Liver (tissue), 8 donors: ENCODE measurements at regions not wholly inside any gene's neighbourhood (a gene's known extent, or its start where the extent isn't known, plus 50 kb on each side); places are given as distances from the start of the nearest gene placed in this dataset.

ENCODE experiments used
- DNase-seq: peaks from one replicate; pipeline ENCODE4 v3.0.0-alpha.2; 2017; ENCODE audit warnings: low spot score
- H3K27ac ChIP-seq, 2 donors: one replicate each; pipeline ENCODE4 v1.7.0; 2013; ENCODE audit warnings: inconsistent platforms in 2 of 2, low read length in 2 of 2, control low read depth in 1 of 2, low read depth in 1 of 2, mild to moderate bottlenecking in 1 of 2
- H3K27me3 ChIP-seq, 4 donors: one replicate each; pipeline versions ENCODE4 v1.6.1 to v1.7.0; 2013; ENCODE audit warnings: low read length in 3 of 4, inconsistent platforms in 1 of 4, mild to moderate bottlenecking in 1 of 4, moderate library complexity in 1 of 4; ENCODE audit not compliant: control insufficient read depth in 4 of 4, insufficient read depth in 4 of 4
- H3K36me3 ChIP-seq, 4 donors: one replicate each; pipeline versions ENCODE4 v1.6.1 to v1.7.0; 2013; ENCODE audit warnings: low read length in 3 of 4, mild to moderate bottlenecking in 3 of 4, low read depth in 1 of 4, moderate library complexity in 1 of 4; ENCODE audit not compliant: control insufficient read depth in 4 of 4, insufficient read depth in 3 of 4
- H3K4me1 ChIP-seq, 4 donors: one replicate each; pipeline versions ENCODE4 v1.6.1 to v1.7.0; 2013; ENCODE audit warnings: low read length in 3 of 4, mild to moderate bottlenecking in 3 of 4, moderate library complexity in 1 of 4; ENCODE audit not compliant: control insufficient read depth in 4 of 4, insufficient read depth in 4 of 4
- H3K4me3 ChIP-seq, 3 donors: one replicate each; pipeline versions ENCODE4 v1.6.1 to v1.7.0; 2013; ENCODE audit warnings: low read length in 3 of 3, control low read depth in 1 of 3, low read depth in 1 of 3, mild to moderate bottlenecking in 1 of 3
- H3K9ac ChIP-seq, 2 donors: one replicate each; pipeline ENCODE4 v1.7.0; 2013; ENCODE audit warnings: low read length in 2 of 2, mild to moderate bottlenecking in 2 of 2, moderate library complexity in 2 of 2, control low read depth in 1 of 2, low read depth in 1 of 2
- H3K9me3 ChIP-seq, 4 donors: one replicate each; pipeline versions ENCODE4 v1.6.1 to v1.7.0; 2013; ENCODE audit warnings: low read length in 3 of 4; ENCODE audit not compliant: control insufficient read depth in 4 of 4
- CTCF ChIP-seq: fragments of 150-350 bp; IDR thresholded peaks from 2 replicates; pipeline ENCODE4 v1.5.1; 2017; ENCODE audit warnings: improper control_type of control experiment, low read depth, low read length; ENCODE audit not compliant: missing input control
- EGR1 ChIP-seq, 2 donors: IDR thresholded peaks; 2 replicates each; pipeline ENCODE4 v1.6.1; 2016 to 2018; ENCODE audit warnings: antibody characterized with exemption in 2 of 2, low read depth in 2 of 2
- FOXA2 ChIP-seq: IDR thresholded peaks from 2 replicates; pipeline ENCODE4 v1.6.1; 2016; ENCODE audit warnings: antibody characterized with exemption
- GABPA ChIP-seq, 2 donors: IDR thresholded peaks in 1 of 2; conservative IDR thresholded peaks in 1 of 2; 2 replicates each; pipeline ENCODE4 v1.6.1; 2016; ENCODE audit warnings: antibody characterized with exemption in 2 of 2, mild to moderate bottlenecking in 1 of 2, moderate library complexity in 1 of 2
- HNF4A ChIP-seq, 2 donors: conservative IDR thresholded peaks; 2 replicates each; pipeline ENCODE4 v1.6.1; 2016; ENCODE audit warnings: antibody characterized with exemption in 2 of 2, mild to moderate bottlenecking in 2 of 2
- HNF4G ChIP-seq: IDR thresholded peaks from 2 replicates; pipeline ENCODE4 v1.6.1; 2016; ENCODE audit warnings: antibody characterized with exemption
- JUND ChIP-seq, 2 donors: IDR thresholded peaks; 2 replicates each; pipeline ENCODE4 v1.6.1; 2016; ENCODE audit warnings: antibody characterized with exemption in 2 of 2
- NR2F2 ChIP-seq: IDR thresholded peaks from 2 replicates; pipeline ENCODE4 v1.6.1; 2016; ENCODE audit warnings: antibody characterized with exemption
- RAD21 ChIP-seq, 2 donors: IDR thresholded peaks; 2 replicates each; pipeline ENCODE4 v1.6.1; 2016; ENCODE audit warnings: antibody characterized with exemption in 2 of 2, mild to moderate bottlenecking in 2 of 2
- REST ChIP-seq: IDR thresholded peaks from 2 replicates; pipeline ENCODE4 v1.6.1; 2016; ENCODE audit warnings: antibody characterized with exemption, mild to moderate bottlenecking
- RXRA ChIP-seq, 2 donors: IDR thresholded peaks; 2 replicates each; pipeline ENCODE4 v1.6.1; 2017 to 2018; ENCODE audit warnings: antibody characterized with exemption in 2 of 2, mild to moderate bottlenecking in 1 of 2
- SP1 ChIP-seq: IDR thresholded peaks from 2 replicates; pipeline ENCODE4 v1.6.1; 2018; ENCODE audit warnings: antibody characterized with exemption, mild to moderate bottlenecking
- TAF1 ChIP-seq: conservative IDR thresholded peaks from 2 replicates; pipeline ENCODE4 v1.6.1; 2016; ENCODE audit warnings: antibody characterized with exemption, mild to moderate bottlenecking
- ZBTB33 ChIP-seq: IDR thresholded peaks from 2 replicates; pipeline ENCODE4 v1.6.1; 2016; ENCODE audit warnings: antibody characterized with exemption
- WGBS: extraction: QIAGEN DNeasy Blood & Tissue Kit; methylation state at CpG from one replicate; pipeline ENCODE4 v1.1.7; 2013; 5-methylcytosine and 5-hydroxymethylcytosine counted together
- donor health status: healthy.
- donor health status: healthy.
- donor health status: healthy.
- donor health status: healthy.
- donor health status: healthy.

GRCh38 chr22:48676266-48677167 is 1151.2 kb downstream of the BRD1 start (continued):
- TF ChIP-seq CTCF (no peak), SP1 (no peak), GABPA (IDR thresholded peaks at IDR 0.05 in 1 of 2, conservative IDR thresholded peaks at IDR 0.05 in 1 of 2) (no peak)

- H3K36me3 ChIP-seq, result no peaks in the 10 kb centered on the region
- no peak overlapping the region for H3K9ac ChIP-seq
- DNase-seq, result no peak
- H3K27ac ChIP-seq, result no peak overlapping the region
- H3K27me3 ChIP-seq, result no peaks in the 10 kb centered on the region
- no peaks in the 10 kb centered on the region for H3K4me1 ChIP-seq
- no peak for TF ChIP-seq HNF4A (conservative IDR thresholded peaks at IDR 0.05)
- TF ChIP-seq ZBTB33, result no peak
- TF ChIP-seq TAF1, result no peak
- no peak for TF ChIP-seq REST
- TF ChIP-seq JUND (IDR thresholded peaks at IDR 0.05), result no peak
- TF ChIP-seq GABPA (IDR thresholded peaks at IDR 0.05 in 1 of 2, conservative IDR thresholded peaks at IDR 0.05 in 1 of 2), result no peak
- TF ChIP-seq RAD21 (IDR thresholded peaks at IDR 0.05), result no peak
- no peak for TF ChIP-seq NR2F2
- TF ChIP-seq SP1, result no peak
- no peak for TF ChIP-seq EGR1 (IDR thresholded peaks at IDR 0.05; ENCODE audit: low read depth in 2 of 2)
- TF ChIP-seq HNF4G, result no peak
- no peak for TF ChIP-seq FOXA2
- TF ChIP-seq RXRA (IDR thresholded peaks at IDR 0.05), result no peak
- H3K4me3 ChIP-seq, result no peak overlapping the region
- 94% methylated on average over 4 of the region's 4 CpGs for WGBS
- peaks cover 4 to 17% (median 12%) of the 10 kb centered on the region in 4 donors for H3K9me3 ChIP-seq
These were observed 1151.9 kb downstream of the BRD1 start for GRCh38 chr22:48675830-48676145.
